GM19395 (cell line): ENCODE measurements at regions not wholly inside any gene's neighbourhood (a gene's known extent, or its start where the extent isn't known, plus 50 kb on each side); places are given as distances from the start of the nearest gene placed in this dataset.
"Not testable (repeated sequence)": the region's sequence is repeated elsewhere in the genome, so short reads cannot be mapped to it uniquely, and the experiment has no call there.

Experiments
- ATAC-seq: cut with Tn5 transposase; IDR thresholded peaks from one replicate; pipeline ENCODE4 v1.9.1; 2021; ENCODE audit warnings: mild to moderate bottlenecking, moderate library complexity; ENCODE audit not compliant: unreplicated experiment

- ATAC-seq, result no peak
These were observed 198.1 kb upstream of the TRPC7 start for GRCh38 chr5:136563489-136563888.

GRCh38 chr5:136560126-136560525 is 194.8 kb upstream of the TRPC7 start:
- ATAC-seq, result no peak

- ATAC-seq, result no peak
These were observed 194.3 kb upstream of the TRPC7 start for GRCh38 chr5:136559651-136560050.

GRCh38 chr5:136547096-136547495 is 181.8 kb upstream of the TRPC7 start:
- not testable (repeated sequence) for ATAC-seq

GRCh38 chr5:136546441-136546840 is 181.1 kb upstream of the TRPC7 start:
- ATAC-seq, result not testable (repeated sequence)

GRCh38 chr5:136545031-136545430 is 179.7 kb upstream of the TRPC7 start:
- ATAC-seq, result not testable (repeated sequence)

GRCh38 chr5:136538534-136538933 is 173.2 kb upstream of the TRPC7 start:
- no peak for ATAC-seq

- no peak for ATAC-seq
These were observed 163.7 kb upstream of the TRPC7 start for GRCh38 chr5:136529081-136529480.

GRCh38 chr5:136528481-136529030 is 163.2 kb upstream of the TRPC7 start:
- ATAC-seq, result no peak

- no peak for ATAC-seq
These were observed 162.0 kb upstream of the TRPC7 start for GRCh38 chr5:136527311-136527710.

- no peak for ATAC-seq
These were observed 161.4 kb upstream of the TRPC7 start for GRCh38 chr5:136526791-136527190.

- no peak for ATAC-seq
These were observed 160.7 kb upstream of the TRPC7 start for GRCh38 chr5:136526021-136526420.

- no peak for ATAC-seq
These were observed 160.3 kb upstream of the TRPC7 start for GRCh38 chr5:136525597-136525996.

- no peak for ATAC-seq
These were observed 157.0 kb upstream of the TRPC7 start for GRCh38 chr5:136522217-136522956.

- no peak for ATAC-seq
These were observed 156.4 kb upstream of the TRPC7 start for GRCh38 chr5:136521696-136522095.

- ATAC-seq, result no peak
These were observed 153.5 kb upstream of the TRPC7 start for GRCh38 chr5:136518814-136519213.

- ATAC-seq, result no peak
These were observed 152.8 kb upstream of the TRPC7 start for GRCh38 chr5:136518174-136518573.

GRCh38 chr5:136517755-136518154 is 152.4 kb upstream of the TRPC7 start:
- ATAC-seq, result no peak

GRCh38 chr5:136516637-136517036 is 151.3 kb upstream of the TRPC7 start:
- ATAC-seq, result no peak

- ATAC-seq, result no peak
These were observed 148.1 kb upstream of the TRPC7 start for GRCh38 chr5:136513430-136513829.

GRCh38 chr5:136511046-136511445 is 145.7 kb upstream of the TRPC7 start:
- no peak for ATAC-seq

GRCh38 chr5:136510481-136510880 is 145.1 kb upstream of the TRPC7 start:
- ATAC-seq, result no peak

- ATAC-seq, result no peak
These were observed 140.8 kb upstream of the TRPC7 start for GRCh38 chr5:136506131-136506530.
